Esophagus squamous epithelium (tissue), 4 donors: ENCODE measurements at regions not wholly inside any gene's neighbourhood (a gene's known extent, or its start where the extent isn't known, plus 50 kb on each side); places are given as distances from the start of the nearest gene placed in this dataset.

Source experiments
- CTCF ChIP-seq, 6 experiments: fragments of 450-650 bp in 4 of 6; fragments of 200-600 bp in 2 of 6; sonication (generic) in 2 of 6; IDR thresholded peaks; one replicate each; pipeline ENCODE4 v1.5.1; 2016 to 2019; ENCODE audit warnings: antibody characterized with exemption in 6 of 6, mild to moderate bottlenecking in 4 of 6, moderate library complexity in 4 of 6
- POLR2A ChIP-seq, 4 donors: fragments of 450-650 bp; IDR thresholded peaks; one replicate each; pipeline ENCODE4 v1.6.1; 2017; ENCODE audit warnings: antibody characterized with exemption in 4 of 4, mild to moderate bottlenecking in 4 of 4, moderate library complexity in 3 of 4

GRCh38 chr10:78871796-78872195 lies 197.0 kb upstream of the ZMIZ1 start:
- TF ChIP-seq POLR2A (IDR thresholded peaks at IDR 0.05), result no peak
- TF ChIP-seq CTCF (IDR thresholded peaks at IDR 0.05), result no peak
